Stimulated activated CD8-positive, alpha-beta memory T cell treated with anti-CD3 and anti-CD28 coated beads, Interleukin-15, amount 100 ng/mL, for 1 hour (primary cell): ENCODE measurements at regions not wholly inside any gene's neighbourhood (a gene's known extent, or its start where the extent isn't known, plus 50 kb on each side); places are given as distances from the start of the nearest gene placed in this dataset.

Source experiments
- DNase-seq: peaks from one replicate; pipeline ENCODE4 v3.0.0-alpha.2; 2020; ENCODE audit warnings: low read depth

- no peak for DNase-seq
These were observed 85.4 kb upstream of the PLXNC1 start for GRCh38 chr12:94062796-94063635.

- DNase-seq: no peak
These were observed 77.9 kb upstream of the PLXNC1 start for GRCh38 chr12:94070520-94070919.

DNA sequence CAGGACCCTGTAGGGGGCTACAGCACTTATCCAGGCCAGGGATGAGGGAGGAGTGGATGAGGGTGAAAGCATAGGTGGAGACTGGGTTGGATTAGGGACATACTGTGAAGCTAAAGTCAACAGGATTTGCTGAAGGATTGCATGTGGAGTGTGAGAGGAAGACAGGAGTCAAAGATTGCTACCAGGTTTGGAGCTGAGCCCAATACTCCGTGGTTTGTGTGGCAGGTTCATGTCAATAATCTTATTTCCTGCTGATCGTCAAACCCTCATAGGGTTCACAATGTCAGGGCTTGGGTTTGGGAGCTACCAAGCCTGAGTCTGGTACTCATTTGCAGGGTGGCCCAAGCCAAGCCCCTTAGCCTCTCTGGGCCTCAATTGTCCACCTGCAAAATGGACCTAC lies 77.1 kb upstream of the PLXNC1 start:
- no peak for DNase-seq

- no peak for DNase-seq
These were observed 74.8 kb upstream of the PLXNC1 start for GRCh38 chr12:94073441-94074051.

- DNase-seq: no peak
These were observed 74.0 kb upstream of the PLXNC1 start for GRCh38 chr12:94074216-94074979.

- DNase-seq: no peak
These were observed 73.3 kb upstream of the PLXNC1 start for GRCh38 chr12:94074980-94075629.

- DNase-seq: no peak
These were observed 71.2 kb upstream of the PLXNC1 start for GRCh38 chr12:94077209-94077608.

- DNase-seq: no peak
These were observed 70.1 kb upstream of the PLXNC1 start for GRCh38 chr12:94078138-94078723.

- DNase-seq: no peak
These were observed 69.5 kb upstream of the PLXNC1 start for GRCh38 chr12:94078736-94079509.

DNA sequence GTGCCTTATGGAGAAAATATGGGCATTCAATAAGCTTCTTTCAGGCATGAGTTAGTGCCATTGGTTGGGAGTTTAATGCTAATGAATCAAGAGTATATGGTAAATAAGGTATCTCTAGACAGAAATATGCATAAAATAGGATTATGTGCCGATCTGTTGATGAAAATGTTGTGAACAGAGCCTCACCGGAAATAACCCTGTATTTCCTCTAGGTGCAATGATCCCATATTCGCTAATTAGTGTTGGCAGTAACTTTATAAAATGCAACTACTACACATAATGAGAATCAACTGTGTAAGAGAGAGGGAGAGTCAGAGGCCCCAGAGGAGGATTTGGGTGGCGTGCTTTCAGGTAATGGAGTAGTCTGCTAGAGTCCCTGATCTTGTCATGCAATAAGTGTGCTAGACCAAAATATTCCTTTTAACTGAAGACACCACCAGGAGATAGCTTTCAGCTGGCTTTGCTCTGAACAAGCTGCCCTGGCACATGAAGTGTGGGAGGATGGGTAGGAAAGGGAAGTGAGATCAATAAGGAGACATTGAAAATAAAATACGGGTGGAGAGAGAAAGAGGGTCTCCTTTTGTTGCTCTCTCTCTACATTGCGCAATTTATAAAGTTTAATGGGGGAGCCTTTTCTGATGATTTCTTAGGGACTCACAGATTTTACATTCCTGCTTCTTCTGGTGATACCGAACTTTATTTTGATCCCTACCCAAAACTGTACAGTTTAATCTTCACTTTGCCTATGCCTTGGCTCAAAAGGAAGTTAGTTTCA lies 68.6 kb upstream of the PLXNC1 start:
- no peak for DNase-seq

GRCh38 chr12:94080341-94081009 lies 67.9 kb upstream of the PLXNC1 start:
- DNase-seq: no peak

DNA sequence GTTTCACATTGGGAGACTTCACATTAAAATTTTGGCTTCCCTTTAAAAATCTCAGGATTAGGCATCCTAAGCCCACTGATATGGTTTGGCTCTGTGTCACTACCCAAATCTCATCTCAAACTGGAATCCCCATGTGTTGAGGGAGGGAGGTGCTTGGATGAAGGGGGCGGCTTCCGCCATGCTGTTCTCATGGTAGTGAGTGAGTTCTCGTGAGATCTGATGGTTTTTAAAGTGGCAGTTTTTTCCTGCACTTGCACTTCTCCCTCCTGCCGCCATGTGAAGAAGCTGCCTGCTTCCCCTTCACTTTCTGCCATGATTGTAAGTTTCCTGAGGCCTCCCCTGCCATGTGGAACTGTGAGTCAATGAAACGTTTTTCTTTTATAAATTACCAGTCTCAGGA lies 65.7 kb upstream of the PLXNC1 start:
- no peak for DNase-seq

DNA sequence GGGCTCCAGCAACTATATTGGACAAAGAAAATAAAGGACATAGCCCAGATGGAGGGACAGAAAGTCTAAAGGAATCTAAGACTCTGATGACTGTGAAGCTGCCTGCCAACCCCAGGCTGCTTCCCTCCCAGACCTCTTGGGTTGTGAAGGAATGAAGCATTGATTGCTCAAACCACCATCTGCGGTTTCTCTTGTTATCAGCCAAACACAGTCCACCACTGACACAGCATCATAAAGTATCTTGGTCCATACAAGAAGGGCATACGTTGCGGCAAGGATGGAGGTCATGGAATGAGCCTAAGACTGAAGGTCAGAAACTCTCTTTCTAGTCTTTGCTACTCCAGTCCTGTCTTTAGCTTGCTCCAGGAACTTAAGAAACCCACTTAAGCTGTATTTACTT lies 58.5 kb upstream of the PLXNC1 start:
- no peak for DNase-seq

- DNase-seq: no peak
These were observed 56.8 kb upstream of the PLXNC1 start for GRCh38 chr12:94091624-94092023.

DNA sequence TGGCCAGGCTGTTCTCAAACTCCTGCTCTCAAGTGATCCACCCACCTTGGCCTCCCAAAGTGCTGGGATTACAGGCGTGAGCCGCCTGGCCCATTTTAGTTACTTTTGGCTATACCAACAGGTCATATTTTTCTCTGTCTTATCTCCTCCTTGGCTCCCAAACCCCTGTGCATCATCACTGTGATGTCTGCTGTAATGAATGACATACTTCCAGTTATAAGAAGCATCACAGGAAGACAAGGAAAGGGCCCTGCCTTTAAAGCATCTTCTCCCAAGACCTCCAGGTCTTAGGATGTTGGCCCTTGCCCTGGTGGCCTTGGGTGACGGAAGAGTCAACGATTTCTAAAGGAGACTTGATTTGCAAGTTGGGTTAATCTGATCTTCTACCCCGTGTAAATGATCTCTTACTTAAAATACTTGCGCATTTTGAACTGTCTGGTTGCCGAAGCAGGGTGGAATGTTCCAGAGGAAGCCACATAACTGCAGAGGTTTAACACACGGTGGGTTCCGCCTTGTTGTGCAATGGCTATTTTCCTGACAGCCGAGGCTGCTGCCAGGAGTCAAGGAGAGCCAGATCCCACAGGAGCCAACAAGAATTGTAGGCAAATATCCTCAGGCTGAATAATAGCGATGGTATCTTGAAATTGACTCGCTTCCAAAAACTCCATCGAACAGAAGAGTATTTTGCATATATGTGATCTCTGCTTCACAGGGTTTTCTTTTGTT lies 55.7 kb upstream of the PLXNC1 start:
- no peak for DNase-seq

DNA sequence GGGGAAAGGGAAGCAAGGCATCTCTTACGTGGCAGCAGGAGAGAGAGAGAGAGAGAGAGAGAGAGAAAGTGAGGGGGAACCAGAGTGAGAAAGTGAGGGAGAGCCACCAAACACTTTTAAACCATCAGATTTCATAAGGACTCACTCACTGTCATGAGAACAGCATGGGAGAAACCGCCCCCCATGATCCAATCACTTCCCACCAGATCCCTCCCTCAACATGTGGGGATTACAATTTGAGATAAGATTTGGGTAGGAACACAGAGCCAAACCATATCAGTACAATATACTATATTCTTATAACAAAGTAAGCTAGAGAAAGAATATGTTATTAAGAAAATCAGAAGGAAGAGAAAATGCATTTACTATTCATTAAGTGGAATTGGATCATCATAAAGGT lies 53.7 kb upstream of the PLXNC1 start:
- no peak for DNase-seq

DNA sequence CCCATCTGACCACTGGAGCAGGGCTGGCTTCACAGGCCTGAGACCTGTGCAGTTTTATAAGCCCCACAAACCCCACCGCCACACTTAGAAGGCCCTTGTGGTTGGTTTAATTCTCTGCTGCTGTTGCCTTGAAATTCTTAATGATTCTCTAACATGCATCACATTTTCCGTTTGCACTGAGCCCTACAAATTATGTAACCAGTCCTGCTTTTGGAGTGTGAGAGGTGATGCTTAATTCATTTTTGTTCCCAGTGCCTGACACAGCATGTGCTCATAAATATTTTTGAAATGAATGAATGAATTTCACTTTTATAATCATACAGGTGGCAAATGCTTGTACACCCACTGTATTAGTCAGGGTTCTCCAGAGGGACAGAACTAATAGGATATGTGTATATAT lies 52.8 kb upstream of the PLXNC1 start:
- no peak for DNase-seq

GRCh38 chr12:94098466-94098865 lies 49.9 kb upstream of the PLXNC1 start:
- DNase-seq: no peak
